ENCODE measurements at regions not wholly inside any gene's neighbourhood (a gene's known extent, or its start where the extent isn't known, plus 50 kb on each side); places are given as distances from the start of the nearest gene placed in this dataset.

DNA sequence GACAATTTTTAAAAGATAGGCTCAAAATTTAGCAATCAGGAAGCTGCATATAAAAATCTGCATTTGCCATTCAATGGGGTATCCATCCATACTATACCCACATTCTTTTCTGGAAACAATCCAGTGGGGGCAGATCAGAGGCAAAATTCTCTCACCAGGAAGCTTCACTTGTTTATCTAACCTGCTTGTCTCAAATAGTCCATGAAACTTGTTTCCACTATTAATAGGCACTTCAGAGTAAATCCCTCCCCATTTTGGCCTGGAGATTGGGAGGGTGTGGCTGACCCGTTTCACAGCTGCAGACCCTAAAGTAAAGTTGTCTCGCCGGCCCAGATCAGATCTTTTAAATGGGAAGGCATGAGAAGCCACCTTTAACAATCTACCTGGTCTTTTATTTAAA is 139.4 kb upstream of the CPNE8 start:
- TF ChIP-seq, protein P1, sequence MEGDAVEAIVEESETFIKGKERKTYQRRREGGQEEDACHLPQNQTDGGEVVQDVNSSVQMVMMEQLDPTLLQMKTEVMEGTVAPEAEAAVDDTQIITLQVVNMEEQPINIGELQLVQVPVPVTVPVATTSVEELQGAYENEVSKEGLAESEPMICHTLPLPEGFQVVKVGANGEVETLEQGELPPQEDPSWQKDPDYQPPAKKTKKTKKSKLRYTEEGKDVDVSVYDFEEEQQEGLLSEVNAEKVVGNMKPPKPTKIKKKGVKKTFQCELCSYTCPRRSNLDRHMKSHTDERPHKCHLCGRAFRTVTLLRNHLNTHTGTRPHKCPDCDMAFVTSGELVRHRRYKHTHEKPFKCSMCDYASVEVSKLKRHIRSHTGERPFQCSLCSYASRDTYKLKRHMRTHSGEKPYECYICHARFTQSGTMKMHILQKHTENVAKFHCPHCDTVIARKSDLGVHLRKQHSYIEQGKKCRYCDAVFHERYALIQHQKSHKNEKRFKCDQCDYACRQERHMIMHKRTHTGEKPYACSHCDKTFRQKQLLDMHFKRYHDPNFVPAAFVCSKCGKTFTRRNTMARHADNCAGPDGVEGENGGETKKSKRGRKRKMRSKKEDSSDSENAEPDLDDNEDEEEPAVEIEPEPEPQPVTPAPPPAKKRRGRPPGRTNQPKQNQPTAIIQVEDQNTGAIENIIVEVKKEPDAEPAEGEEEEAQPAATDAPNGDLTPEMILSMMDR (IDR thresholded peaks at IDR 0.05; ENCODE audit: low read depth, low read length), result no peak
- TF ChIP-seq EZH2phosphoT487 (IDR thresholded peaks at IDR 0.05; ENCODE audit: low read depth), result no peak

All from OCI-LY3 (cell line).